ENCODE measurements at regions not wholly inside any gene's neighbourhood (a gene's known extent, or its start where the extent isn't known, plus 50 kb on each side); places are given as distances from the start of the nearest gene placed in this dataset.

GRCh38 chr20:58016779-58017178, 211.7 kb downstream of the ANKRD60 start:
- no peak for TF ChIP-seq TAF1 (IDR thresholded peaks at IDR 0.05; ENCODE audit: borderline replicate concordance, insufficient read depth, low read length)
- TF ChIP-seq, protein P1, sequence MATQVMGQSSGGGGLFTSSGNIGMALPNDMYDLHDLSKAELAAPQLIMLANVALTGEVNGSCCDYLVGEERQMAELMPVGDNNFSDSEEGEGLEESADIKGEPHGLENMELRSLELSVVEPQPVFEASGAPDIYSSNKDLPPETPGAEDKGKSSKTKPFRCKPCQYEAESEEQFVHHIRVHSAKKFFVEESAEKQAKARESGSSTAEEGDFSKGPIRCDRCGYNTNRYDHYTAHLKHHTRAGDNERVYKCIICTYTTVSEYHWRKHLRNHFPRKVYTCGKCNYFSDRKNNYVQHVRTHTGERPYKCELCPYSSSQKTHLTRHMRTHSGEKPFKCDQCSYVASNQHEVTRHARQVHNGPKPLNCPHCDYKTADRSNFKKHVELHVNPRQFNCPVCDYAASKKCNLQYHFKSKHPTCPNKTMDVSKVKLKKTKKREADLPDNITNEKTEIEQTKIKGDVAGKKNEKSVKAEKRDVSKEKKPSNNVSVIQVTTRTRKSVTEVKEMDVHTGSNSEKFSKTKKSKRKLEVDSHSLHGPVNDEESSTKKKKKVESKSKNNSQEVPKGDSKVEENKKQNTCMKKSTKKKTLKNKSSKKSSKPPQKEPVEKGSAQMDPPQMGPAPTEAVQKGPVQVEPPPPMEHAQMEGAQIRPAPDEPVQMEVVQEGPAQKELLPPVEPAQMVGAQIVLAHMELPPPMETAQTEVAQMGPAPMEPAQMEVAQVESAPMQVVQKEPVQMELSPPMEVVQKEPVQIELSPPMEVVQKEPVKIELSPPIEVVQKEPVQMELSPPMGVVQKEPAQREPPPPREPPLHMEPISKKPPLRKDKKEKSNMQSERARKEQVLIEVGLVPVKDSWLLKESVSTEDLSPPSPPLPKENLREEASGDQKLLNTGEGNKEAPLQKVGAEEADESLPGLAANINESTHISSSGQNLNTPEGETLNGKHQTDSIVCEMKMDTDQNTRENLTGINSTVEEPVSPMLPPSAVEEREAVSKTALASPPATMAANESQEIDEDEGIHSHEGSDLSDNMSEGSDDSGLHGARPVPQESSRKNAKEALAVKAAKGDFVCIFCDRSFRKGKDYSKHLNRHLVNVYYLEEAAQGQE (IDR thresholded peaks at IDR 0.05; ENCODE audit: insufficient read depth in 1 of 2, low read depth in 2 of 2, low read length in 2 of 2), result no peak
- TF ChIP-seq FOXP2 (optimal IDR thresholded peaks at IDR 0.05; ENCODE audit: borderline replicate concordance, extremely low read depth, extremely low read length, insufficient read depth), result no peak
- no peak for TF ChIP-seq POLR2AphosphoS5 (IDR thresholded peaks at IDR 0.05; ENCODE audit: low read depth, low read length)
- no peak for TF ChIP-seq SIN3A (IDR thresholded peaks at IDR 0.05; ENCODE audit: borderline replicate concordance, insufficient read depth, low read length)

- TF ChIP-seq, protein P1 (IDR thresholded peaks at IDR 0.05; ENCODE audit: insufficient read depth in 1 of 2, low read depth in 2 of 2, low read length in 2 of 2), result no peak
- no peak for TF ChIP-seq FOXP2 (optimal IDR thresholded peaks at IDR 0.05; ENCODE audit: borderline replicate concordance, extremely low read depth, extremely low read length, insufficient read depth)
- no peak for TF ChIP-seq TAF1 (IDR thresholded peaks at IDR 0.05; ENCODE audit: borderline replicate concordance, insufficient read depth, low read length)
- TF ChIP-seq POLR2AphosphoS5 (IDR thresholded peaks at IDR 0.05; ENCODE audit: low read depth, low read length), result no peak
- no peak for TF ChIP-seq SIN3A (IDR thresholded peaks at IDR 0.05; ENCODE audit: borderline replicate concordance, insufficient read depth, low read length)
These were observed 213.7 kb downstream of the ANKRD60 start for GRCh38 chr20:58014628-58015315.

GRCh38 chr20:58012731-58013510, 215.5 kb downstream of the ANKRD60 start:
- TF ChIP-seq TAF1 (IDR thresholded peaks at IDR 0.05; ENCODE audit: borderline replicate concordance, insufficient read depth, low read length) (no peak), POLR2AphosphoS5 (IDR thresholded peaks at IDR 0.05; ENCODE audit: low read depth, low read length) (no peak), SIN3A (IDR thresholded peaks at IDR 0.05; ENCODE audit: borderline replicate concordance, insufficient read depth, low read length) (no peak), FOXP2 (optimal IDR thresholded peaks at IDR 0.05; ENCODE audit: borderline replicate concordance, extremely low read depth, extremely low read length, insufficient read depth) (no peak)
- TF ChIP-seq, protein P1 (IDR thresholded peaks at IDR 0.05; ENCODE audit: insufficient read depth in 1 of 2, low read depth in 2 of 2, low read length in 2 of 2), result no peak

- no peak for TF ChIP-seq FOXP2 (optimal IDR thresholded peaks at IDR 0.05; ENCODE audit: borderline replicate concordance, extremely low read depth, extremely low read length, insufficient read depth)
- TF ChIP-seq SIN3A (IDR thresholded peaks at IDR 0.05; ENCODE audit: borderline replicate concordance, insufficient read depth, low read length), result no peak
- TF ChIP-seq, protein P1 (IDR thresholded peaks at IDR 0.05; ENCODE audit: insufficient read depth in 1 of 2, low read depth in 2 of 2, low read length in 2 of 2), result no peak
- no peak for TF ChIP-seq POLR2AphosphoS5 (IDR thresholded peaks at IDR 0.05; ENCODE audit: low read depth, low read length)
- TF ChIP-seq TAF1 (IDR thresholded peaks at IDR 0.05; ENCODE audit: borderline replicate concordance, insufficient read depth, low read length), result no peak
These were observed 216.4 kb downstream of the ANKRD60 start for GRCh38 chr20:58011947-58012610.
